ENCODE measurements at regions not wholly inside any gene's neighbourhood (a gene's known extent, or its start where the extent isn't known, plus 50 kb on each side); places are given as distances from the start of the nearest gene placed in this dataset.

- TF ChIP-seq POLR2A (IDR thresholded peaks at IDR 0.05) (no peak), EP300 (IDR thresholded peaks at IDR 0.05) (no peak), CTCF (IDR thresholded peaks at IDR 0.05) (no peak)
Measured at GRCh38 chr16:8431783-8432182, 158.5 kb downstream of the TMEM114 start.

Data from ovary (tissue), 3 donors.